ENCODE measurements at regions not wholly inside any gene's neighbourhood (a gene's known extent, or its start where the extent isn't known, plus 50 kb on each side); places are given as distances from the start of the nearest gene placed in this dataset.

- TF ChIP-seq POLR2A (IDR thresholded peaks at IDR 0.05): no peak
- TF ChIP-seq POLR2AphosphoS5 (IDR thresholded peaks at IDR 0.05): no peak
- TF ChIP-seq CTCF (IDR thresholded peaks at IDR 0.05): no peak
Observed at GRCh38 chr6:56736804-56737203, 94.1 kb upstream of the DST start.
